Muscle of arm (tissue), 1 donor: ENCODE measurements at regions not wholly inside any gene's neighbourhood (a gene's known extent, or its start where the extent isn't known, plus 50 kb on each side); places are given as distances from the start of the nearest gene placed in this dataset.

ENCODE experiments used
- DNase-seq: peaks from one replicate; pipeline ENCODE4 v3.0.0-alpha.2; 2013

DNA sequence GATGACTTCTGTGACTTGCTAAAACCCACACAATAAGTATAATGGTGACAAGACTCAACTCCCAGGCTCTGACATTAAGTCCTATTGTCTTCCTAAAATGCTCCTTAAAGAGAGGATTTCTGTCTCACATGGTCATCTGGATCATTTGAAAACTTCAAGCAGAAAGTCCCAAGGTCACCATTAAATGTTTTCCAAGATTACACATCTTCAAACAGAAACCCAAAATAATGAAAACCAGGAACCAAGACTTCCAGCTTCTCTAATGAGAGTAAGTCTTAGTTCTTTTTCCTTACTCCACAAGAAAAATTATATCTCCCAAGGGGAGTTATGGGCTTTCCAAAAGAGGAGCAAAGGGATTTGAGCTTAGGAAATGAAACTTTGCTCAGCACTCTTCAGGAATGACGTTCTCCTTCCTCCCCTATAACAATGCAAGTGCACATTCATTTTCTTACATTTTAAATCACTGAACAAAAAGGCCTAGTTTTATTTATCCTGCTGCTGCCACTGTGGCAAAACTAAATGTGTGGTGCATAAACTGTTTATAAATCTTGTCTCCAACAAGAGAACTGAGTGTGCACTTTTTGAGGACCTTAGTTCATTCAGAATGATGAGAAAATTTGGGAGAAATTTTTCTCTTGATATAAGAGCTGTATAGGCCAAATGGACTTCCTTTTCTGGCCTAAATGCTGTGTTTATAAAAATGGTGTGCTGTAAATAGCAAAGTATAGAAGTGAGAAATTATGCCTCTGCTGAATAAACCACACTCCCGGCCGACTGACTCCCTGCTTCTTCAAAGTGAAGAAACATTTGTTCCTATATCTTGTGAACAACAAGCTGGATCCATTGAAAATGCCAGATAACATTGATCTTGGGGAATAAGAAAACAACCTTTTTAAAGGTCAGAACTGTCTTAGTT, 148.4 kb upstream of the PLEKHG7 start:
- DNase-seq = no peak

DNA sequence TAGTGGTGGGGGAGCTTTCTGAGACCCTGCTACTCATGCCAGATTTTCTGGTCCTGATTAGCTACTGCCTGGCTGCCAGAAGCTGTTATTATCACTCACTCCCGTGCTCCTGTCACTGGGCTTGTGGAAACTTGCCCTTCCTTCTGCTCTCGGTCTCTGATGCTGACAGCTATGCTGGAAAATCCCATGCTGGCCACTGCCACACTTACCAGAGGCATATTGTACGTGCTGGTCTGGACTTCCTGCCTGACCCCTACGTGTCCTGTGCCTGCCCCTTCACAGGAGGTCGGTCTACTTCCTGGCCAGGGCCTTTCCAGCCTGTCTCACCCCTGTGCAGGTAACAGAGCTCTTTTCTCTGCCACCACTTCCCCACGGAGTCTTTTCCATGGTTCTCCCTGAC, 149.4 kb upstream of the PLEKHG7 start:
- DNase-seq = no peak

DNA sequence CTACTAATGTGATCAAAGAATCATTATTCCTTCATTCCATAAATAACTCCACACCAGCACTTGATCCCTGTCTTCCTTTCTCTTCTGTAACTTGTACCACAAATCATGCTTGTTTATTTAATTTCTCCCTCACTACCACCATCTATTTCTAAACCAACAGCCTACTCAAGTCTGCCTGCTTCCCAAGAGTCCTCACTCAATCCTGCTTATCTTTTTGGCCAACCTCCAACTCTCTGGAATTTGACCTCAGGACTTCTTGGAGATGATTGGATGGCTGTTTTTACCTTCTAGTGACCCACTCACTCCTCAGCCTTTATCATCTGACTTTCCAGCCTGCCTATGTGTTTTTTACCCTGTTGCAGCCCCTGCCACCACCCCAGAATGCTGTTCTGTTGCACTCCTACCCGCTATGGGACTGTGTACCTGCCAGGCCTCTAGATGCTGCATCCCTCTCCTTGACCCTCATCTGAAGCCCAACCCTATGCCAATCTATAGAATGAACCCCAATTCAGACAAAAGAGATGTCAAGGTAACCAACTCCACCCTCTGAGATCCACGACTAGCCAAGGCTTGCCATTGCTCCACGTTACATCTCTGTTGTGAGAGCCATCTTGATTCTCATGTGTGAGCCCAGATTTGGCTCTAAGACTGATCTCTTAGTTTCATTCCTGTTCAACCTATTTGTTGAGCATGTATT, 150.2 kb upstream of the PLEKHG7 start:
- no peak for DNase-seq

DNA sequence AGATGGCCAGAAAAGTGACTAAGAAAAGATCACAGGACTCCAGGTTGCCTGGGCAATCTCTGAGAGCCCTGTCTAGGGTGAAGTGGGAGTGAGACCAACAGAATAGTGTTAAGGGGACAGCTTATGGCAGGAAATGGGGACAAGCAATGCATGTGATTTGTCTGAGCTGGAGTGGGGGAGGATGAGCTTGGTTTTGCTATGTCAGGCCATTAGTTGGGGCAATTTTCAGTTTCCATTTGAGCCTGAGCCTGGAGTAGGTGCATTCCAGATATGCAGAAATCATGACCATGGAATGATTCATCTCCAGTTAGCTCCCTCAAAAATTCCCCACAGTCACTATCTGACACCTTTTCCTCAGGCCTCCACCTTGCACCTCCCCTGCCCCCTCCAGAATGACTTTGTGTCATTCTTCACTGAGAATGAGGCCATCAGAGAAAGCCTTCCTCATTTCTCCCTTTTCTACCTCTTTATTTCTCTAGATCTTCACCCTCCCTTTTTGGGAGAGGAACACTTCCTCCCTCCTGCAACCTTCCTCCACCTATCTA, 150.9 kb upstream of the PLEKHG7 start:
- no peak for DNase-seq

DNA sequence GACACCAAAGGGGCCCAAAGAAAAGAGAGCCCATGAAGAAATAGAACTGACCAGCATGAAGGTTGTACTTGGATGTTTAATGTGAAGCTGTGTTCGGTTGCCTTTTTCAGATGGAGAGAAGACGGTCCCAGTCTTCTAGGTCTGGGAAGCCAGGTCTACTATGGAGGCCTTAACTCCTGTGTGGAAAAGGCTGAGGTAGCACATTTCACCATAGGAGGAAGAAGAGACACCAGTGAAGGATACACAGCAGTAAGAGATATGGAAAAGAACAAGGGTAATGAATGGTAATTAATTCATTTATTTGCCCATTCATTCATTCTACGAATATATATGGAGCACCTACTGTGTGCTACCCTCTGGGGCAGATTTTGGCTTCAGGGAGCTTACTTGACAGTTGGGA, 151.6 kb upstream of the PLEKHG7 start:
- no peak for DNase-seq

DNA sequence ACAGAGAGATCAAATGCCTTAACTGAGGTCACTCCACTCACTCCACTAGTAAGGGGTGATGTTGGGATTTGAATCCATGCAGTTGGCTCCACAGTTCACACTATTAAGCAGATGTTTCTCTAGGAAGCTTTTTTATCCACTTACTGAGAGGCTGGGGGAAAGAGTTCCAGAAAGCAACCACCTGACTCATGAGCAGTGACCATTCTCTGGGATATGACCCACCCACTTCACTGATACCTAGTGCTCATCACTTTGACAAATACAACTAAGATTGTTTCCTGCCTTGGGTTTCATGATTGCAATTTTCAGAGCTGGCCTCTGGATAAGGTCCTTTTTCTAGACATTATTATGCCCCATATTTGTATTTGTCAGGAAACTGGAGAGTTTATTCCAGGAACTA, 152.1 kb upstream of the PLEKHG7 start:
- no peak for DNase-seq

DNA sequence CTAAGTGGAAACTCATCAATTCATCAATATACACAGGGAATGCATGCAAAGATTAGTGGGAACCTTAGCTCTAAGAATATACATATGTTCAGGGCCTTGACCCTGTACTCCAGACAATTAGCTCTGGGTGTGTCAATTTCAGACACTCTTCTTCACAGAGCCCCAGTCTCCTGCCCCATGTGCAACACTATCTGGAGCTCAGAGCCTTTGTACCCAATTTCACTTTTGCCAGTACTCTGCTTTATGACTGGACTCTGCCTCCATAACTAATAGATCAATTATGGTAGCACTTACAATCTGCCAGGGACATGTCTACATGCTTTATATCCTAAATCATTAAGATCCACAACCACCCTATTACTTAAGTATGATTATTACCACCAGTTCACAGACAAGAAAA, 152.5 kb upstream of the PLEKHG7 start:
- no peak for DNase-seq

DNA sequence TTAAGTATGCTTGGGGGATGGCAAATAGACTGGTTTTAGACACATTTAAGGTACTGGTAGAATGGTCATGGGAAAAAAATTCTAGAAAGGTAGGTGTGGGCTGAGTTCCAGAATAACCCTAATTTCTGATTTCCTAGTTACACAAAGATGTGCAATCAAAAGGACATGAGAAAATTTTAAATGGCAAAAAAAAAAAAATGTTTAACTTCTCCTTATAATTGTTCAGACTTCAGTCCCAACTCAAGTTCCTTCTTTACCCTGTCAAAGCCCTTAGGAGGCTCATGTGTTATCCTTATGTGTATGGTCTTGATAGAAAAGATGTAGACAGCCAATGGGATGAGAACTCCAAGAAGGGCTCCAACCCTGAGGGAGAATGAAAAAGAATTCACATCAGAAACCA, 153.3 kb upstream of the PLEKHG7 start:
- DNase-seq = no peak

DNA sequence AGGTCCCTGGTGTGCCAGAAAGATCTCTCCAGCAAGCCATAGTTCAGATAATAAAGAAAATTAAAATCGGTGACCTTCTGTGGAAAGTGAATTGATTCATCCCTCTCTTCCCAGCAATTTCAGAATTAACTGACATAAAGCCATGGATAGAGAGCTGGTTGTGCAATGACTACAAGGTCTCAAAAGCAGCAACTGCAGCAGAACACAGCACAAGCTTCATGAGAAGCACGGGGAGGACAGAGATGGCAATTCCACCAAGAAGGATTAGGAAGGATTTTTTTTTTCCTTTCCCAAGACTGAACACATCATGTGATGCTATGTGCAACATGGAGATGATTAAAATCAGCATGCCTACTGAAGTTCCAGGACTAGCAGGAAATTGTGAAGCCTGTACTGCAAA, 154.9 kb upstream of the PLEKHG7 start:
- no peak for DNase-seq

DNA sequence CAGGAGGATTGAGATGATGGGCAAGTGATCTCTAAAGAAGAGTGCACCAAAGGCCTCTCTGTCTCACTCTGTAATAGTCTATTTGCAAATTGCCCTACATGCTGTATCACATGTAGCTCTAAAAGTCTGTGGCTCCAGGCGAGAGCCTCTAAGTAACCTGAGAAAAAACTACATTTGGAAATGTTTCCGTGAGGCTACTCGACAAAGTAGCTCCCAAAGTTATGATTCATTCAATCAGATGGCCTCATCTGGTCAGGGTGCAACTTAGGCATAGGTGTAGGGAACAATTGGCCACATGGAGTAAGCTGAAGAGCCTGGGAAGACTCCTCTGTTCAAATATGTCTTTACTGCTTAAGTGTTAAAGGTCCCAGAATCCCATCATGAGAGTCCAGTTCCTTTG, 155.4 kb upstream of the PLEKHG7 start:
- no peak for DNase-seq

DNA sequence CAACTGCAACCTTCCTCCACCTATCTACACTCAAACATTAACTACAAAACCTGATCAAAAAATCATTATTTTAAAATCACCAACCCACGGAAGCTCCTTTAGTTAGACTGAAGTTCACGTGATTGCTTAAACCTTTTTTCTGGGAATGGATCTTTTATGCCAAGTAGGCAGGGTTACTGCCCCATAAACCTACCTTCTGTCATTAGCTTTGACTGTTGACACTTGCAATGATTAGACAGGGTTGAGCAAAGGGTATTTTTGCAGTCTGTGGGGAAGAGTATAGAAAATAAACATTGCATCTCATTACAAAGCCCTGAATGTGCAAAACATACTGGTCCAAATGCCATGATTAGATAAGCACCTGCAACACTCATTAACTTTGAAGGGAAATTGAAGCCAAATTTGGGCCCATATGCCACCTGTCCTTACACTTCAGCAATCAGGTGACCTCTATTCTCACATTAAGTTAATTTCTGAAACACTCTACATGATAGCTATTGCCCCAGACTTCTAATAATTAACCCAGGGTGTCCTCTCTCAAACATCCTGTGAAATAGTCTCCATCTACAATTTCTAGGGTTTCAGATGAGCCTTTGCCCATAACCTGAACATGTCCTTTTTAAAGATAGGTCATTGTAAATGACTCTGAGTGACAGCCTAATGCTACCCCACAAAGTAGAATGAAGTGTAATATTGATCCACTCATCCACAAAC, 156.0 kb upstream of the PLEKHG7 start:
- DNase-seq = no peak

DNA sequence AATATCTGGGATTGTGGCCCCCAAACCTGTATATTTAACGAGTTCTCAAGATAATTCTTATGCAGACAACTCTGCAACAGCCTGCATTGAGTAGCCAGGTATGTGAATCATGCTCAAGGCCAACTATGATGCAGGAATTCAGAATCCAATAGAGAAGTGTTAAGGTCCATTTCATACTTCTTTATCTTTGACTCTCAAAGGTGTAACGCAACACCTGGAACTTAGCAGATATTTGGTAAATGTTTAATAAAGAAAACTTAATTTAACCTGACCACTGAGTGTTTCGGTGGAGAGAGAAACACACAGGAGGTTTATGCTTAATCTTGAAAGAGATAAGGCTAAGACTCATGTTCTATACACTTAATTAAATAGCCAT, 156.5 kb upstream of the PLEKHG7 start:
- DNase-seq = no peak

DNA sequence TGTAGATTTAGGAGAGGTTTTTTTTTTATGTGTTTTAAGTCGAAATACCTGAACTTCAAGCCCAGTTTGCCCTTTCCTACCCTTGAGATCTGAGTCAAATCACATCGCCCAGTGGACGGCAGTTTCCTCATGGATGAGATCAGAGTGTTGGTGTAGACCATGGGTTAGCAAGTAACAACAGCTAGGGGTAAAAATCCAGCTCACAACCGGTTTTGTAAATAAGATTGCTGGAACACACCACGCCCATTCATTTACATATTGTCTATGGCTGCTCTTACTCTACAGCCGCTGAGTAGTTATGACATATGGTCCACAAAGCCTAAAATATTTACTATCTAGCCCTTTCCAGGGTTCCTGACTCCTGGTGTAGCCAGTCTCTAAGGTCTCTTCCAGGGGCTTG, 158.5 kb upstream of the PLEKHG7 start:
- no peak for DNase-seq

DNA sequence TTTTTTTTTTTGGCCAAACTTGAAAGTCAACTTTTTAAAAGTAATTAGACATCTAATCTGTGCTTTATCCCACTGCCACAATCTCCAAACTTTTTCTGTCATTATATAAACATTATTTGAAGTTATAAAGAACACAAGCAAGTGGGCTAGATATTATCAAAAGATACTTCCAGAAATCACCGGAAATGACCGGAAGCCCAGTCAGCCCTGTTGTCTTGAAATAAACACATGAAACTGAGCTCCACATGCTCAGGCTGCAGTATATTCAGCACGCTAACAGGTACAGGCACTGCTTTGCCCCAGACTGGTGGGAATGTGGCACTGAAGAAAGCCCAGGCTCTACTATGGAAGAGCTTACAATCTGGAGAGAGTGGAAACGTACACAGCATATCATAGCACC, 158.9 kb upstream of the PLEKHG7 start:
- no peak for DNase-seq

DNA sequence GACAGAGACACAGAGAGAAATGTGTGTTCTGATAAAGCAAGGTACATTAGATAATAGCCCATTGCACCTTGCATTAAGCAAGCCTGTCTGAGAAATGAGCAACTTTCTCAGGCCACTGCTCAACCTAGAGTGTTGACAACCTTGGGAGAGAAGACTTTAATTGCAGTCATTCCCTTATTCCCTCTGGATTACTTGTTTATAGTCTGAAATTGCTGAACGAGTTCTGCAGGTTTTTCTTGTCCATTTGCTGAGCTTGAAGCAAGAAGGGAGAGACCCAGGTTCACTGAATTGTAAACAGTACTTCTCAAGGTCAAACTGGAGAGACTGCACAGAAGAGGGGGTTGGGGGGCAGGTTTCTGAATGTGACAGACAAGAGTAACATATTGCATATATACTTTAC, 159.4 kb upstream of the PLEKHG7 start:
- DNase-seq = no peak

DNA sequence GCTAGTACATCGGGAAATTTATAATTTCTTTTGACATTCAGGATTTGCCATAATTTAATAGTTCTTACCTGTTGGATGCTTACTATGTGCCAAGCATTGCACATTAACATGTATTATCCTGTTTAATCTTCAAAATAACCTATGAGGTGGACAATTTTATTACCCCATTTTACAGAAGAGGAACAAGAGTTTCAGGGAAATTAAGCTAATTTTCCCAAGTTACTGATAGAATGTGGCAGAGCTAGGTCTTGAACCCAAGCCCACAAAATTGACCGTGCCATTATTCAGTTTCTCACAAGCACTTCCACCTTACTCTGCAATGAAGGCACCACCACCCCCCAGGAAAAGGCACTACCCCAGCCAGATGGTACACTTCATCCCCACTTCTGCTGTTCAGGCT, 161.1 kb upstream of the PLEKHG7 start:
- no peak for DNase-seq

DNA sequence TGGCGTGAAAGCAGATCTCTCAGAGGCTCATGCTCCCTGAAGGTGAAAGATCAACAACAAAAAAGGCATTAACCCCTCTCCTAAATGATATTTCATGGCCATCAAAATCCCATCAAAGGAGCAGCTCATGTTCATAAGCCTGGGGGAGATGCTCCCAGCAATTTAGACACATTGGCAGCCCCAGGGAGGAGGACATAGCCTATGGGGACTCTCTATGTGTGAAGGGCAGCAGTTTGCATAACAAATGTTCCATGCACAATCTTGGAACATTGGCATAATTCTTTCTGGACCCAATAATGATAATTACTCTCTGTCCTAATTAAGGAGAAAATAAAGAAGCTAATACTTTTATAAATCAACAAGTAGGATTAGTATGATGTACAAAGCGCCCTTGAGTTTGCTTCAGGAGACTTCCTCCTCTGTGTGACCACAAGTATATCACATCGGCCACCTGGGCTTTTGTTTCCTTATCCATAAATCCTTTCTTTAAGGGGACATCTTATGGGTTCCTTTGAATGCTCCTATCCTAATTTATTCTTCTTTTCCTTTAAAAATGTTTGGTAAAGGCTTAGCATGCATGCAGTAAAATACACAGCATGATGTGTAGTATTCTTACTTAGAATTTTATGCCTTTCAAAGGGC, 161.9 kb upstream of the PLEKHG7 start:
- no peak for DNase-seq

DNA sequence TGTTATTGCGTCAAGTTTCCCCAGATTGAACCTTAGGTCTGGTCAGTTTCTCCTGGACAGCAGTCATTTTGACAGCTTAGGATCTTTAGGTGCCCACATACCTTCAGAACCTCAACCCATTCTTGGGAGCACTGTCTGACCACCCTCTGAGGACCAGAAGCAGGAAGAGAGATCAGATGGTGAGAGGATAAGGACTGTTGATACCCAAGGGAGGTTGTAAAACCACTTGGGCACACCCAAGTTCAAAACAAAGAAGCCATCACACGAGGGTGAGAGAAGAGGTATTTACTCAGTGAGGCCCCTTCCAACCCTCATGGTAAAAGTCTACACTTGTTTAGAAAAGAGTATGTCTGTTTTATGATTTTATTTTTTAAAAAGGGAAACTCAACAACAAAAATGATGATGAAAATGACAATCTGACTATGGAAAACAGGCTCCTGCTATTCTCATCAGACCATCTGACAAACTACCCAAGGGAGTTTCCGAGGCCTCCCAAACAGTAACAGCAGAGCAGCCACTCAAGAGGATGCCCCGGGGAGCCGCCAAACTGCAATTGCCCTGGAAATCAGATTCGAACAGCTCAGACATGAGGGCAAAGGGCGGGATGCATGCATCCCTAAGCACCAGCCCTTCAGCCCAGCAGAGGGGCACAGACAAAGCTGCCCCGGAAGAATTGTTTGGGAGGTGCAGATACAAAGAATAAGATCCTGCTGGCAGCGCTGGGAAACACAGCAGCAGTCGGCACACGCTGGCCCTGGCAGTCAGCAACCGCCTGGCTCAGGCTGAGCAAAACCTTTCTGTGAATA, 162.6 kb upstream of the PLEKHG7 start:
- DNase-seq = no peak

DNA sequence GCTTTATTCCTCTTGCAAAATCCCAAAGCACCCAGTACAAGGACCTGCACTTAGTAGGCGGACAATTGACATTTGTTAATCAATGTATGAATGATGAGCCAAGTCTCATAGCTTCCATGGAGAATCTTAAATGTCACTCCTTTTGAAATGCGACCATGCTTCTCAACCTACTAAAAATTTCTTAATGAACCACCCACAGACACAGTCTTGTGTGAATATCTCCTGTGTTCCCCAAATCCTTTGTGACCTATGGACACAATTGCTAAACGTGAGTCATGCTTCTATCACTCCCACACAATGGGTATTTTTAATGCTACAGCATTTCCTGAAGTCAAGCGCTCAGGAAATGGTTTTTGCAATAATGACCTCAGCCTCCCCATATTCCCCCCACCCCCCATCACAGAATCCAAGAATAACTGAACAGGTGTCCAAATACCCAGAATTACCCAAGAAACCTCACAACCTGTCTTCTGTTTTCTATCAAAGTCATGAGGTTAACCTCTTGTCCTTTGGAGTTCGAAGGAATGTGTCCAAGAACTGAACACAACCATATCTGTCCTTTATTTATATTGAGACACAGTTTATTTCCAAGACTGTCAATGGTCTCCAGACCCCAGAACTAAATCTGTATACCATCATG, 163.6 kb upstream of the PLEKHG7 start:
- no peak for DNase-seq

DNA sequence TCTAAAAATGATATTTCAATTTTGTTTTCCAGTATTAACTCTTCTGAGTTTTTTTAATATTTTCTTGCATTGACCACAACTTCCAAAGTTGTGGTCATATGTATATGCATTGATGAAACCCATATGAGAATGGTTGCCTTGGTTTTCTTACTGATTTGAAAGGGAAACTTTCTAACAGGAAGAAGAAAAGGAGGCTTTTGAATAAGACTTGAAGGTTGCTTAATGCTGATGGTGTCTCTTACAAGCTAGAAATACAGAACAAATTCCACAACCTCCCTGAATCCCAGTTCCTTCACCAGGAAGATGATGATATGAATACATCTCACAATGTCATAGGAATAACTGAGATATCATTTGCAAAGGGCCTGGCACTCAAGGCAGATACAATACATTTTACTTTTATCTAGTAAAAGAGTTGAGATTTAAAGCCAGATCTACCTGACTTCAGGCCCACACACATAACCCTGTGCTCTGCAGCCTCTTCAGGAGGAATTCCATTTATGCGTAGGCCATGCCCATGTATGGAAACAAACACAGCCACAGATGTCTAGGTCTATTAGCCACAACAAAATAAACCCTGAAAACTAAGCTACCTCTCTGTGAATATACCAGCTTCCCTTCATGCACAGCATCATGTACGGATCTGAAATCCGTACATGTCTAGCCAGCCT, 165.4 kb upstream of the PLEKHG7 start:
- DNase-seq = no peak
